Adipocyte (in vitro differentiated cells): ENCODE measurements at regions not wholly inside any gene's neighbourhood (a gene's known extent, or its start where the extent isn't known, plus 50 kb on each side); places are given as distances from the start of the nearest gene placed in this dataset.

Experiments
- DNase-seq: peaks from one replicate; pipeline ENCODE4 v3.0.0-alpha.2; 2015; ENCODE audit warnings: low read depth
- H3K27me3 ChIP-seq: replicated peaks from 2 replicates; pipeline ENCODE4 v1.7.0; 2013; ENCODE audit warnings: mild to moderate bottlenecking, low read length, moderate library complexity; ENCODE audit not compliant: control insufficient read depth, insufficient read depth
- H3K36me3 ChIP-seq: 2 replicates; pipeline ENCODE4 v1.7.0; 2013; ENCODE audit warnings: low read length, mild to moderate bottlenecking, moderate library complexity; ENCODE audit not compliant: control insufficient read depth, insufficient read depth, severe bottlenecking
- H3K4me1 ChIP-seq: 2 replicates; pipeline ENCODE4 v1.7.0; 2013; ENCODE audit warnings: mild to moderate bottlenecking, low read length, moderate library complexity; ENCODE audit not compliant: control insufficient read depth, insufficient read depth
- H3K4me3 ChIP-seq: 2 replicates; pipeline ENCODE4 v1.7.0; 2013; ENCODE audit warnings: mild to moderate bottlenecking, low read length, moderate library complexity
- H3K9ac ChIP-seq: 2 replicates; pipeline ENCODE4 v1.7.0; 2013; ENCODE audit warnings: mild to moderate bottlenecking, low read length, moderate library complexity
- H3K9me3 ChIP-seq: 2 replicates; pipeline ENCODE4 v1.7.0; 2013; ENCODE audit warnings: mild to moderate bottlenecking, low read length, moderate library complexity; ENCODE audit not compliant: control insufficient read depth

DNA sequence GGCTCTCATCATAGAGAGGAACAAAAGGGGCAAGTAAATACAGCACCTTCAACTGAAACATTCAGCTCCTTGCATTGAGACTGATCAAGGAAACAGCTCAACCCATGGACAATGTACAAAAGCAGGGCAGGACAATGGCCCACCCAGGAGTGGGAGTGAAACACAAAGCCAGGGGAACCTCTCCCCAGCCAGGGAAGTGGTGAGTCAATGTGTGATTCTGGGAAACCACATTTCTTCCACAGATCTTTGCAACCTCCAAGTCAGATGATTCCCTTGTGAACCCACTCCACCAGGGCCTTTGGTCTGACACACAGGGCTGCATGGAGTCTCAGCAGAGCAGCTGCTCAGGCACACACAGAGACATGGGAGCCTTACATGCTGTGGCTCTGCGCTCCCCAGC lies 294.5 kb downstream of the NR4A2 start:
- Histone ChIP-seq H3K27me3 (no peaks in the 10 kb centered on the region), H3K9me3 (no peaks in the 10 kb centered on the region), H3K36me3 (no peaks in the 10 kb centered on the region), H3K9ac (no peak overlapping the region), H3K4me1 (no peaks in the 10 kb centered on the region), H3K4me3 (no peak overlapping the region)
- no peak for DNase-seq

DNA sequence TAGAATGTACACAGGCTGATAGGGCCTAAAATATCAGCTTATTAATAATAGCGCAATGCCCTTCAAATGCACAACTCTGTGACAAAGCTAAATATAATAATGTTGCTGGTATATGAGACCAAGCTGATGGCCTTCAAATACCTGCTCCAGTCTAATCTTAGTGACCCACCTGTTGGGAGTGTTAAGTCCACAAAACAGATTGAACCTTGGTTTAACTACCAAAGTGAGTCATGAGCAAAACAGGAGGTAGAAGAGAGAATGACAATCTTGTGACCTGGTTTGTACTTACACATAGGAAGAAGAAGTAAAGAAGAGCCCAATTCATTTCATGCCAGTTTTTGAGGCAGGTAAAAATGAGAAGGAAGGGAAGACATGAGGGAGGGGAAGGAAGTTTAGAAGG lies 295.0 kb downstream of the NR4A2 start:
- Histone ChIP-seq H3K9me3 (no peaks in the 10 kb centered on the region), H3K27me3 (no peaks in the 10 kb centered on the region), H3K4me1 (no peaks in the 10 kb centered on the region), H3K36me3 (no peaks in the 10 kb centered on the region), H3K4me3 (no peak overlapping the region), H3K9ac (no peak overlapping the region)
- no peak for DNase-seq

DNA sequence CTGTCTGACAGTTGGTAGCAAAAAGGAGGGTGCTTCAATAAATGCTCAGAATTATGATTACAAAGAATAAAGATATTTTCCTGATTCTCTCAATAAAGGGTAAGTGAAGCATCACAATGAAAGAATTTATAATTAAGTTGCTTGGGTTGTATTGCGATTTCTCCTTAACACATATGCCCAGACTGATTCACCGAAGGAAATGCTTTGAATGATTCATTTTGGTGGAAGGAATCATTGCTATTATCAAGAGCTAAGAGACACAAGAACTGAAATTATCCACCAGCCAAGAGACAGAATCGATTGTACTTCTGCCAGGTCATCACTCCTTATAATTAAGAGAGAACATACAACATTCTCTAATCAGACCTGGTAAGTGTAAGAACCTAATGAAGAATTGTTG lies 301.4 kb downstream of the NR4A2 start:
- H3K9ac ChIP-seq = no peak overlapping the region
- H3K9me3 ChIP-seq = no peaks in the 10 kb centered on the region
- DNase-seq = peak; percentile 19
- no peaks in the 10 kb centered on the region for H3K4me1 ChIP-seq
- no peak overlapping the region for H3K4me3 ChIP-seq
- H3K36me3 ChIP-seq = no peaks in the 10 kb centered on the region
- H3K27me3 ChIP-seq = no peaks in the 10 kb centered on the region

DNA sequence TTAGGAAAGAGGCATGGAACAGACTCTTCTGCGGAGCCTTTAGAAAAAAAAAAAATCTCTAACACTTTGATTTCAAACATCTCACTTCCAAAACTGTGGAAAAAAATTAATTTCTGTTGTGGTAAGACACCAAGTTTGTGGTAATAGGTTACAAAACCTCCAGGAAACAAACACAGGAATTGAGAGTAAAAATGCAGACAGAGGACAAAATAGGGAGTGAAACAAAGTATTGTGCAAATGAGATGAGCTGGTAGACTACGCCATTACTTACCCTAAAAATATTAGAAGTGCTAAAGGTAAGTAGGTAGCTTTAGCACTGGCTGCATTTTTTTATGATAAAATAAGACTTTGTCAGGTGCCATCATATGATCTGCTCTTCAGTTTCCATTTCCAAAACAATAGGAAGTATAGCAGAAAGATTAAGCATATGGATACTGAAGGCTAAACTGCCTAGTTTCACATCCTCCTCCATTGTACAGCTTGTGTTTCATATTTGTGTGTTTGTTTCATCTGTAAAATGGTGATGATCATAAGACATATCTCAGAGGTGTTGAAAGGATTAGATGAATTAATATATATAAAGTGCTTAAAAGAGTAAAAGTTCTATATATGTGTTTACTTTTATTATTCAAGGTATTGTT lies 309.2 kb downstream of the NR4A2 start:
- no peaks in the 10 kb centered on the region for H3K27me3 ChIP-seq
- H3K4me3 ChIP-seq = no peak overlapping the region
- no peaks in the 10 kb centered on the region for H3K36me3 ChIP-seq
- no peaks in the 10 kb centered on the region for H3K4me1 ChIP-seq
- H3K9ac ChIP-seq = no peak overlapping the region
- no peak for DNase-seq
- no peaks in the 10 kb centered on the region for H3K9me3 ChIP-seq

DNA sequence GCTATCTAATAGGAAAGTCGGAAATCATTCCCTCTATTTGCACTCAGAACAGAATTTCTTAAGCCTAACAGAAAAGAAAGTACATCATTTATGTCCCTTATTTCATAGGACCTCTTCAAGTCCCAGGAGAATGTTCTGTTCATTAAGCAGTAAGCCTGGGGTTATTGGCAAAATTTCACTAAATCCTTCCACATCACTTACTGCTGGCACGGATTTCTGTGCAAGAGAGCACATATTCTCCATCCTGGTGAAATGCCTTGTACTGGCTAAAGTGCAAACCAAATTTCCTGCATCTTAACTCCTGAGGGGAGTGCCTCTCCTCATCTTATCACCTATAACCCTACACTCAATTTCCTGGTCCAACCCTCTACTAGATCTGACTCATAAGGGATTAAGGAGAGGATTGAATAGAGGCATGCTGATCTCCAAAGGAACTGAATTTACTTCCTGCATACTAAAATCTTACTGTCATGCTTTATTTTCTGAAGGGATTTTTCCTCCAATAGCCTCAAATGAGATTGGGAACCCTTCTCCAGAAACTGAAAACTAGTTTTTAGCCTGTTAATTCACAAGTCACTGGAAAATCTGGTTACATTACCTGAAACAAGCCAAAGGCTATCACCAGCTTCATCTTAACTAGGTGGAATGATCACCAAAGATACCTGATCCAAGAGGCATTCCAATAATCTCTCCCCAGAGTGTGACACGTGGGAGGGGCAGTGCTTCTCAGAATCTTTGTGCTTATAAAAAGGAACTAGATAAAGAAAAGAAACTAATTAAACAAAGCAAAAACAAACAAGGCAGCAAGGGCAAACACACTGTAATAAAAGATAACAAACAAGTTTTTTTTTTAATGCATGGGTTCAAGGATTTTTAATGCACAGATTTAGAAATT lies 311.1 kb downstream of the NR4A2 start:
- no peaks in the 10 kb centered on the region for H3K9me3 ChIP-seq
- H3K36me3 ChIP-seq = no peaks in the 10 kb centered on the region
- H3K9ac ChIP-seq = no peak overlapping the region
- no peak overlapping the region for H3K4me3 ChIP-seq
- no peaks in the 10 kb centered on the region for H3K27me3 ChIP-seq
- peak; percentile 42 for DNase-seq
- no peaks in the 10 kb centered on the region for H3K4me1 ChIP-seq

DNA sequence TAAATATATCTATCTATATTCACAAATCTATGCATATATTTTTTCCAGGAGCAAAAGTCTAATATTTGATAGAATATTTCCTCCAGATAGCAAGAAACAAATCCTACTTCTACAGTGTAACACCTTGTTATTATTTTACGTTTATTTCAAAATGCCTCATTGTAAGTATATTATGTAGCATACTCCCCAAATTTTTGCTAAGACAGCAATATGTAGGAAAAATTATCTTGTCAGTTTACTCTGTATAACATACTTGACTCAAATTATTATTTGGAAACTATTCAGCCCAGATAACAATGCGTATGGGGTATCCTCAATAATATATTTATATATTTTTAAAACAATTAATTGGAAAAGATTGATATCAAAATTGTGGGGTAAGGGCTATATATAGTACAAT lies 313.2 kb downstream of the NR4A2 start:
- Histone ChIP-seq H3K4me3 (no peak overlapping the region), H3K36me3 (no peaks in the 10 kb centered on the region), H3K9ac (no peak overlapping the region), H3K9me3 (no peaks in the 10 kb centered on the region), H3K4me1 (no peaks in the 10 kb centered on the region), H3K27me3 (no peaks in the 10 kb centered on the region)
- DNase-seq = no peak

DNA sequence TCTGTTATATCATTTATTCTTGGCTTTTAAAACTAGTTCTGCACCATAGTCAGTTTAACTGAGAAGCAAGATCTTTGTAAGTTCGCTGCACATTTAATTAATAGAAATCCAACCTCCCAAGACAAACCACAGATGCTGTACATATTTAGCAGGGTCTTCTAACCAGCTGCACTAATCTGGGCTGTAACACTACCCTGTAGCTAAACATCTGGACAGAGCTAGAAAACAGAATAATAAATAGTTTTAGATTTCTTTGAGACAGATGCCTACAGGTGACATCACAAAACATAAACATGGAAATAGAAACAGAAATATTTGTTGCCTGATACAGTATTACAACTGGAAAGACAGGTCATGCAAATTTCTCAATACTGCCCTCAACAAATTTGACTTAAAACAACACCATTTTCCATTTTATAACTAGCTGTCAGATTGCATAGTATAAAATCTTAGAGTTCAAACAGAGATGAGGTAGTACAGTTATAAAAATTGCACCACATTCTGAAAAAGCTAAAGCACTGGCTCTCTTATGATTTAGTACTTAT lies 315.1 kb downstream of the NR4A2 start:
- DNase-seq = peak; percentile 65
- Histone ChIP-seq H3K4me1 (no peaks in the 10 kb centered on the region), H3K9me3 (no peaks in the 10 kb centered on the region), H3K27me3 (no peaks in the 10 kb centered on the region), H3K9ac (no peak overlapping the region), H3K4me3 (no peak overlapping the region), H3K36me3 (no peaks in the 10 kb centered on the region)

DNA sequence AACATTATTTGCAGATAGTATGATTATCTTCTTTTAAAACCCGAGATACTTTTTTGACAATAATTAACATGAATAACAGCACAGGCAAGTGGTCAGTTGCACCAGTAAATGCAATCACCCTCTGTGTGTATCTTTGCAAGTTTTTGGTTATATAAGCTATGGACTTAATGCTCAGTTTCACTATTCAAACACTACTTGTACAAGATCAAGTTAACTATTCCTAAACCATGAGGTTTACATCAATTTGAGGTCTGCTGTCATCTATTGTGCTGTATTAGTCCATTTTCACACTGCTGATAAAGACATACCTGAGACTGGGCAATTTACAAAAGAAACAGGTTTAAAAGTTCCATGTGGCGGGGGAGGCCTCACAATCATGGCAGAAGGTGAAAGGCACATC lies 323.2 kb downstream of the NR4A2 start:
- Histone ChIP-seq H3K9ac (no peak overlapping the region), H3K9me3 (no peaks in the 10 kb centered on the region)
- DNase-seq = no peak

DNA sequence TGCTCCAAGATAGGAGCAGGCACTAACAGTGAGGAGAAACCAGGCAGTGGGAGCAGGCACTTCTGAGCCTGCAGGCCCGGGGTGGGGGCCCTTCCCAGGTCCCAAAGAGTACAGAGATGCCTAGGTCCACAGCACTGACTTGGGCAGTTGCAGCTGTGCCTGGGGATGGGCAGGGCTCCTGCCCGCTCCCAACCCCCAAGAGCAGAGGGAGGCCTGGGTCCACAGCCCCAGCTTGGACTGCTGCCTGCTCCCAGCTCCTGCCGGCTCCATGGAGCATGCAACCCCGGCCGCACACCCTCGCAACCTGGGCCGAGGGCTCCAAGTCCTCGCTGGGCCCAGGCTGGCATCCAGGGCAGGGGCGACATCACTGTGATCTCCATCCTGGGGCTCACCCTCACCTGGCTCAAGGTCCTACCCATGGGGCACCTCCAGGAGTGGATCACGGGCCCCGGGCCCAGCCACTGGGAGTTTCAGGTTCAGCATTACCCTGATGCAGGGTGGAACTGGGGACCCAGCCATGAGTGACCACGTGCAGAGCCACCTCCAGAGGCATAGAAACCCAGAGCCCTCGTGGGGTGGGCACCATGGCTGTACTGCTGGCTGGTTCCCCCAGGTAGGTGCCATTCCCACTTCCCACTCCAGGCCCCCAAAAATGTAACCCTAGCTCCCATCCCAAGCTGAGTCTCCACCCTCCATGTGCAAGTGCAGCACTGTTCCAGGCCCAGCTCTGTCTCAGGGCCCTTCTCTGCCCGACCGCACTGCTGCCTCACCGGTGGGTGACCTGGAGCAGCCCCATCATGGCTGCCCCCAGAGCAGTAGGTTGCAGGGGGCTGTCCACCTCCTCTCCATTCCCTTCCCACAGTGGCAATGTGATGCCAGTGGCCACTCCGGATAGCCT lies 325.6 kb downstream of the NR4A2 start:
- H3K36me3 ChIP-seq = no peaks in the 10 kb centered on the region
- no peaks in the 10 kb centered on the region for H3K4me1 ChIP-seq
- no peak overlapping the region for H3K4me3 ChIP-seq
- H3K9me3 ChIP-seq = no peaks in the 10 kb centered on the region
- no peaks in the 10 kb centered on the region for H3K27me3 ChIP-seq
- no peak for DNase-seq
- H3K9ac ChIP-seq = no peak overlapping the region

More for the DNA sequence above, 323.2 kb downstream of the NR4A2 start:
- Histone ChIP-seq H3K4me1 (no peaks in the 10 kb centered on the region), H3K36me3 (no peaks in the 10 kb centered on the region), H3K27me3 (no peaks in the 10 kb centered on the region), H3K4me3 (no peak overlapping the region)

DNA sequence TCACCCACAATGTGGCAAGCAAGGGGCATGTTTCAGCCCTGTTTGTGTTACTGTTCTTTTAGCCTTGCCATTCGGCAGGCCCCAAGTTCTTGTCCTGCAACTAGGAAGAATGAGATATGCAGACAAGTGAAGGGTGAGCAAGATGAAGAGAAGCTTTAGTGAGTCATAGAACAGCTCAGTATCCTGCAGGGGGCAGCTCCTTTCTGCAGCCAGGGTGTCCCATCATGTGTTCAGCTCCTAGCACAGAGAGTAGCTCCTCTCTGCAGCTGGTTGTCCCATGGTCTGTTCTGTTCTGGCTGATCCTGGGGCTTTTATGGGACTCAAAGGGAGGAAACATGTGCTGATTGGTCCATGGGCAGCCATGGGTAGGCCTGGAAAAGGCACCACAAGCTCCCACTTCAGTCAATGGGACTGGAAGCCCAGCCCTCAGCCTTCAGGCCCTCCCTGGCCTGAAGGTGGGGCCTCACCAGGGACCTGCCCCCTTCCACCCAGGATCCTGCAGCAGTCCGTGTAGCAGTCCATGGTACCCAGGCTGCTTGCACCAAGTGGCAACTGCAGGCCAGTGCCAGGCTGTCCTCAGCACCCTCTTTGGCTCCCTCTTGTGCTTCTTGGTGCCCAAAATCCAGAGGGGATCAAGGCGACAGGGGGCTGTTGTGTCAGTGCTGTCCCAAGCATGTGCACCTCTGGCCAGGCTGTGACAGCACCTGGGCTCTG lies 326.4 kb downstream of the NR4A2 start:
- no peaks in the 10 kb centered on the region for H3K27me3 ChIP-seq
- H3K4me1 ChIP-seq = no peaks in the 10 kb centered on the region
- H3K9me3 ChIP-seq = no peaks in the 10 kb centered on the region
- no peak overlapping the region for H3K4me3 ChIP-seq
- no peaks in the 10 kb centered on the region for H3K36me3 ChIP-seq
- DNase-seq = no peak
- H3K9ac ChIP-seq = no peak overlapping the region
